Stomach (tissue), 8 donors: ENCODE measurements at regions not wholly inside any gene's neighbourhood (a gene's known extent, or its start where the extent isn't known, plus 50 kb on each side); places are given as distances from the start of the nearest gene placed in this dataset.

Experiments
- DNase-seq, 2 donors: peaks; one replicate each; pipeline versions ENCODE4 v3.0.0 to v3.0.0-alpha.2; 2013 to 2019
- H3K27ac ChIP-seq, 5 donors: fragments of 200-600 bp in 4 of 5; sonication (generic) in 4 of 5; one replicate each; pipeline ENCODE4 v1.5.1; 2013 to 2019; ENCODE audit warnings: mild to moderate bottlenecking in 1 of 5, moderate library complexity in 1 of 5
- H3K27me3 ChIP-seq, 3 donors: fragments of 200-600 bp; sonication (generic); one replicate each; pipeline ENCODE4 v1.5.1; 2017 to 2019; ENCODE audit warnings: mixed run types in 1 of 3
- H3K36me3 ChIP-seq, 4 donors: fragments of 200-600 bp; sonication (generic); 1 replicate in 3 of 4; 2 replicates in 1 of 4; pipeline ENCODE4 v1.5.1; 2016 to 2019
- H3K4me1 ChIP-seq, 4 donors: fragments of 200-600 bp; sonication (generic); one replicate each; pipeline ENCODE4 v1.5.1; 2016 to 2019
- H3K4me3 ChIP-seq, 4 donors: fragments of 200-600 bp; sonication (generic) in 3 of 4; one replicate each; pipeline ENCODE4 v1.5.1; 2016 to 2019; ENCODE audit warnings: mild to moderate bottlenecking in 1 of 4
- H3K9me3 ChIP-seq, 4 donors: fragments of 200-600 bp; sonication (generic); one replicate each; pipeline ENCODE4 v1.5.1; 2016 to 2019
- CTCF ChIP-seq, 7 experiments: fragments of 450-650 bp in 4 of 7; fragments of 200-600 bp in 3 of 7; sonication (generic) in 3 of 7; IDR thresholded peaks; one replicate each; pipeline ENCODE4 v1.5.1; 2016 to 2019; ENCODE audit warnings: antibody characterized with exemption in 7 of 7, control low read depth in 2 of 7, mild to moderate bottlenecking in 1 of 7
- EP300 ChIP-seq: sonication (generic); formaldehyde crosslinking; IDR thresholded peaks from one replicate; pipeline ENCODE4 v1.6.1; 2017; ENCODE audit warnings: antibody characterized with exemption
- POLR2A ChIP-seq, 4 donors: fragments of 450-650 bp; IDR thresholded peaks; one replicate each; pipeline ENCODE4 v1.6.1; 2016; ENCODE audit warnings: antibody characterized with exemption in 4 of 4, control low read depth in 2 of 4, mild to moderate bottlenecking in 1 of 4, moderate library complexity in 1 of 4
- POLR2AphosphoS5 ChIP-seq, 3 donors: sonication (generic); formaldehyde crosslinking; IDR thresholded peaks; one replicate each; pipeline ENCODE4 v1.6.1; 2016; ENCODE audit warnings: antibody characterized with exemption in 3 of 3
- WGBS, 5 donors: extraction: QIAGEN DNeasy Blood & Tissue Kit in 3 of 5; methylation state at CpG; one replicate each; pipeline versions ENCODE4 v1.1.5 to v1.1.7; 2013 to 2018; 5-methylcytosine and 5-hydroxymethylcytosine counted together
- intact Hi-C: fragments of 100-400 bp; cut with DNase I; formaldehyde crosslinking; loops from one replicate; pipeline ENCODE4 v1.15.1; 2023; ENCODE audit warnings: low total_unique reads
- donor health status: healthy with polysubstance abuse.
- donor health status: Bipolar disorder and iron deficiency.
- donor health status: healthy.

GRCh38 chr12:39037115-39037514 is 131.7 kb upstream of the CPNE8 start:
- WGBS, 5 donors: 61 to 97% (median 77%) methylated on average over 2 of the region's 2 CpGs
- no peaks in the 10 kb centered on the region for H3K4me1 ChIP-seq
- TF ChIP-seq POLR2AphosphoS5 (IDR thresholded peaks at IDR 0.05) (no peak), POLR2A (IDR thresholded peaks at IDR 0.05) (no peak), CTCF (IDR thresholded peaks at IDR 0.05) (no peak), EP300 (no peak)
- H3K4me3 ChIP-seq: no peak overlapping the region
- H3K27ac ChIP-seq: no peak overlapping the region
- no peaks in the 10 kb centered on the region for H3K9me3 ChIP-seq
- no peaks in the 10 kb centered on the region for H3K27me3 ChIP-seq
- DNase-seq: no peak
- intact Hi-C loops: no loop called here
- H3K36me3 ChIP-seq: no peaks in the 10 kb centered on the region

- H3K27me3 ChIP-seq: no peaks in the 10 kb centered on the region
- H3K9me3 ChIP-seq: no peaks in the 10 kb centered on the region
- intact Hi-C loops: no loop called here
- H3K36me3 ChIP-seq: no peaks in the 10 kb centered on the region
- no peaks in the 10 kb centered on the region for H3K4me1 ChIP-seq
- no peak overlapping the region for H3K4me3 ChIP-seq
- DNase-seq: no peak
- WGBS, 5 donors: 48 to 90% (median 70%) methylated on average over 1 of the region's 1 CpG
- H3K27ac ChIP-seq: no peak overlapping the region
- TF ChIP-seq POLR2AphosphoS5 (IDR thresholded peaks at IDR 0.05) (no peak), EP300 (no peak), CTCF (IDR thresholded peaks at IDR 0.05) (no peak), POLR2A (IDR thresholded peaks at IDR 0.05) (no peak)
These were observed 130.7 kb upstream of the CPNE8 start for GRCh38 chr12:39036105-39036504.

DNA sequence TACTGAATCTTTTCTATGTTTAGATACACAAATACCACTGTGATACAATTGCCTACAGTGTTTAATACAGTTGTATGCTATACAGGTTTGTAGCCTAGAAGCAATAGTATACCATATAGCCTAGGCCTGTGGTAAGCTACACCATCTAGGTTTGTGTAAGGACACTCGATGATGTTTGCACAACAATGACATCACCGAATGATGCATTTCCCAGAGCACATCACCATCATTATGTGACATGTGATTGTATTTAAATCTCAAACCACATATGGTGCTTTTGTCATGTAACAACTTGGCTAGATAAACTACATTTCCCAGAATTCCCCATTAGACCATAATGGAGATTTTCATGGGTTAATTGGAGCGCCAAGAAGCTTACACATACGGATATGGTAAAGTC is 128.4 kb upstream of the CPNE8 start:
- TF ChIP-seq POLR2A (IDR thresholded peaks at IDR 0.05) (no peak), CTCF (IDR thresholded peaks at IDR 0.05) (no peak), POLR2AphosphoS5 (IDR thresholded peaks at IDR 0.05) (no peak), EP300 (no peak)
- no peaks in the 10 kb centered on the region for H3K9me3 ChIP-seq
- no peaks in the 10 kb centered on the region for H3K36me3 ChIP-seq
- H3K27ac ChIP-seq: no peak overlapping the region
- DNase-seq: no peak
- intact Hi-C loops: no loop called here
- no peak overlapping the region for H3K4me3 ChIP-seq
- H3K27me3 ChIP-seq: no peaks in the 10 kb centered on the region
- 83 to 96% (median 84%) methylated on average over 4 of the region's 4 CpGs for WGBS, 5 donors
- H3K4me1 ChIP-seq: no peaks in the 10 kb centered on the region

DNA sequence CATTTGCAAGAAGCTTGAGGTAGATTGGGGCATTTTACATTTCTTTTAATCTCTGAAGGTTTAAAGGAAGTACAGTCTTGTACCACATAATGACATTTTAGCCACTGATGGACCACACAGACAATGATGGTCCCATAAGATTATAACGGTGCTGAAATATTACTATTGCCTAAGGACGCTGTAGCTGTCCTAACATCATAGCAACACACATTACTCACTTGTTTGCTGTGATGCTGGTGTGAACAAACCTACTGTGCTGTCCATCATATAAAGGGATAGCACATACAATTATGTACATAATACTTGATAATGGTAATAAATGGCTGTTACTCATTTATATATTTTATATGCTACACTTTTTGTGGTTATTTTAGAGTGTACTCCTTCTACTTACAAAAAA is 127.1 kb upstream of the CPNE8 start:
- H3K36me3 ChIP-seq: no peaks in the 10 kb centered on the region
- TF ChIP-seq POLR2AphosphoS5 (IDR thresholded peaks at IDR 0.05): no peak
- no peak for TF ChIP-seq CTCF (IDR thresholded peaks at IDR 0.05)
- TF ChIP-seq EP300: no peak
- no peak for TF ChIP-seq POLR2A (IDR thresholded peaks at IDR 0.05)
- no peak for DNase-seq
- intact Hi-C loops: no loop called here
- H3K4me1 ChIP-seq: no peaks in the 10 kb centered on the region
- H3K27ac ChIP-seq: no peak overlapping the region
- no peak overlapping the region for H3K4me3 ChIP-seq
- no peaks in the 10 kb centered on the region for H3K9me3 ChIP-seq
- 81 to 90% (median 89%) methylated on average over 2 of the region's 2 CpGs for WGBS, 5 donors
- no peaks in the 10 kb centered on the region for H3K27me3 ChIP-seq
